ENCODE measurements at regions not wholly inside any gene's neighbourhood (a gene's known extent, or its start where the extent isn't known, plus 50 kb on each side); places are given as distances from the start of the nearest gene placed in this dataset.

GRCh38 chr1:99577313-99577712 lies 68.6 kb upstream of the PALMD start:
- TF ChIP-seq CTCF (IDR thresholded peaks at IDR 0.05) (no peak), POLR2AphosphoS5 (IDR thresholded peaks at IDR 0.05; ENCODE audit: insufficient read depth in 1 of 2, low read depth in 1 of 2) (no peak), POLR2A (IDR thresholded peaks at IDR 0.05) (no peak)

All from vagina (tissue), 2 donors.